H9 (cell line): ENCODE measurements at regions not wholly inside any gene's neighbourhood (a gene's known extent, or its start where the extent isn't known, plus 50 kb on each side); places are given as distances from the start of the nearest gene placed in this dataset.

Experiments
- DNase-seq: peaks from one replicate; pipeline ENCODE4 v3.0.0-alpha.2; 2017
- H2AFZ ChIP-seq: one replicate; pipeline ENCODE4 v1.6.1; 2013; ENCODE audit warnings: mild to moderate bottlenecking, low read length, control low read depth, moderate library complexity
- H2AK5ac ChIP-seq: 2 replicates; pipeline ENCODE4 v1.6.1; 2013; ENCODE audit warnings: low read length, control low read depth, mixed read lengths; ENCODE audit not compliant: insufficient read length
- H2BK120ac ChIP-seq: one replicate; pipeline ENCODE4 v1.6.1; 2013; ENCODE audit warnings: low read depth, mild to moderate bottlenecking, low read length, control low read depth, inconsistent platforms; ENCODE audit not compliant: poor library complexity, severe bottlenecking
- H2BK12ac ChIP-seq: 2 replicates; pipeline ENCODE4 v1.6.1; 2013; ENCODE audit warnings: low read length, control low read depth, mixed read lengths, low read depth; ENCODE audit not compliant: insufficient read length
- H2BK15ac ChIP-seq: 2 replicates; pipeline ENCODE4 v1.6.1; 2013; ENCODE audit warnings: low read depth, low read length, control low read depth
- H2BK20ac ChIP-seq: one replicate; pipeline ENCODE4 v1.6.1; 2013; ENCODE audit warnings: low read depth, mild to moderate bottlenecking, low read length, control low read depth, inconsistent platforms; ENCODE audit not compliant: poor library complexity, severe bottlenecking
- H2BK5ac ChIP-seq: 2 replicates; pipeline ENCODE4 v1.6.1; 2013; ENCODE audit warnings: low read length, control low read depth, mixed read lengths; ENCODE audit not compliant: insufficient read length
- H3K14ac ChIP-seq: 2 replicates; pipeline ENCODE4 v1.6.1; 2013; ENCODE audit warnings: low read length, control low read depth; ENCODE audit not compliant: insufficient read depth
- H3K18ac ChIP-seq: 2 replicates; pipeline ENCODE4 v1.6.1; 2013; ENCODE audit warnings: low read depth, mild to moderate bottlenecking, mixed read lengths, low read length, control low read depth; ENCODE audit not compliant: insufficient read length
- H3K23ac ChIP-seq: 2 replicates; pipeline ENCODE4 v1.6.1; 2013; ENCODE audit warnings: low read length, control low read depth, mixed read lengths, low read depth; ENCODE audit not compliant: insufficient read length
- H3K23me2 ChIP-seq: 2 replicates; pipeline ENCODE4 v1.6.1; 2013; ENCODE audit warnings: low read depth, mild to moderate bottlenecking, mixed read lengths, low read length, control low read depth; ENCODE audit not compliant: insufficient read length, poor library complexity, severe bottlenecking
- H3K27ac ChIP-seq: 2 replicates; pipeline ENCODE4 v1.5.1; 2013; ENCODE audit warnings: low read length, control low read depth, mixed read lengths, low read depth; ENCODE audit not compliant: insufficient read length
- H3K27me3 ChIP-seq: 2 replicates; pipeline ENCODE4 v1.6.1; 2013; ENCODE audit warnings: low read length, control low read depth, inconsistent platforms; ENCODE audit not compliant: insufficient read depth
- H3K4ac ChIP-seq: 2 replicates; pipeline ENCODE4 v1.6.1; 2013; ENCODE audit warnings: low read depth, mild to moderate bottlenecking, control low read depth, inconsistent platforms, low read length, moderate library complexity
- H3K4me1 ChIP-seq: 2 replicates; pipeline ENCODE4 v1.6.1; 2013; ENCODE audit warnings: low read length, control low read depth, inconsistent platforms; ENCODE audit not compliant: insufficient read depth
- H3K4me2 ChIP-seq: 2 replicates; pipeline ENCODE4 v1.6.1; 2013; ENCODE audit warnings: low read length, control low read depth, mixed read lengths; ENCODE audit not compliant: insufficient read length, insufficient read depth
- H3K56ac ChIP-seq: 2 replicates; pipeline ENCODE4 v1.6.1; 2013; ENCODE audit warnings: low read depth, mild to moderate bottlenecking, mixed read lengths, low read length, control low read depth; ENCODE audit not compliant: insufficient read length
- H3K79me1 ChIP-seq: 2 replicates; pipeline ENCODE4 v1.6.1; 2013; ENCODE audit warnings: low read depth, mild to moderate bottlenecking, moderate library complexity, low read length, control low read depth, inconsistent platforms; ENCODE audit not compliant: insufficient read depth, poor library complexity, severe bottlenecking
- H3K79me2 ChIP-seq: 2 replicates; pipeline ENCODE4 v1.6.1; 2013; ENCODE audit warnings: low read length, control low read depth, inconsistent platforms; ENCODE audit not compliant: insufficient read depth
- H3K9ac ChIP-seq: 2 replicates; pipeline ENCODE4 v1.6.1; 2013; ENCODE audit warnings: low read length, control low read depth, mixed read lengths; ENCODE audit not compliant: insufficient read length; ENCODE audit errors: extremely low read depth
- H3K9me3 ChIP-seq: one replicate; pipeline ENCODE4 v1.6.1; 2013; ENCODE audit warnings: low read depth, low read length, inconsistent platforms; ENCODE audit not compliant: control insufficient read depth
- H3T11ph ChIP-seq: one replicate; pipeline ENCODE4 v1.6.1; 2013; ENCODE audit warnings: mild to moderate bottlenecking, low read length, control low read depth, inconsistent platforms
- H4K20me1 ChIP-seq: one replicate; pipeline ENCODE4 v1.6.1; 2013; ENCODE audit not compliant: control insufficient read depth, insufficient read length, insufficient read depth
- H4K5ac ChIP-seq: 2 replicates; pipeline ENCODE4 v1.6.1; 2013; ENCODE audit warnings: low read depth, mild to moderate bottlenecking, mixed read lengths, low read length, control low read depth; ENCODE audit not compliant: insufficient read length
- H4K8ac ChIP-seq: replicated peaks from 2 replicates; pipeline ENCODE4 v1.6.1; 2013; ENCODE audit warnings: low read length, control low read depth, mixed read lengths, low read depth; ENCODE audit not compliant: insufficient read length
- H4K91ac ChIP-seq: 2 replicates; pipeline ENCODE4 v1.6.1; 2013; ENCODE audit warnings: low read depth, mild to moderate bottlenecking, moderate library complexity, mixed read lengths, low read length, control low read depth; ENCODE audit not compliant: insufficient read length
- H3K27ac Mint-ChIP-seq, 3 experiments: 2 replicates in 2 of 3; 3 replicates in 1 of 3; pipeline ENCODE4 v1.8.0; 2020 to 2021; ENCODE audit warnings: mixed read lengths in 3 of 3, mild to moderate bottlenecking in 1 of 3, moderate library complexity in 1 of 3
- H3K27me3 Mint-ChIP-seq: 2 replicates; pipeline ENCODE4 v1.8.0; 2021; ENCODE audit warnings: low read depth, mild to moderate bottlenecking, moderate library complexity, mixed read lengths
- H3K36me3 Mint-ChIP-seq, 3 experiments: 2 replicates in 2 of 3; 3 replicates in 1 of 3; pipeline ENCODE4 v1.8.0; 2020 to 2021; ENCODE audit warnings: low read depth in 3 of 3, mixed read lengths in 3 of 3; ENCODE audit not compliant: insufficient read depth in 1 of 3
- H3K4me1 Mint-ChIP-seq, 2 experiments: 2 replicates each; pipeline ENCODE4 v1.8.0; 2020; ENCODE audit warnings: mixed read lengths in 2 of 2
- H3K4me3 Mint-ChIP-seq, 2 experiments: 2 replicates in 1 of 2; 3 replicates in 1 of 2; pipeline ENCODE4 v1.8.0; 2020 to 2021; ENCODE audit warnings: mild to moderate bottlenecking in 2 of 2, mixed read lengths in 2 of 2, moderate library complexity in 1 of 2
- H3K9me3 Mint-ChIP-seq, 2 experiments: 2 replicates in 1 of 2; 3 replicates in 1 of 2; pipeline ENCODE4 v1.8.0; 2020; ENCODE audit warnings: mild to moderate bottlenecking in 2 of 2, mixed read lengths in 2 of 2, moderate library complexity in 1 of 2
- WGBS: extraction: QIAGEN DNeasy Blood & Tissue Kit; methylation state at CpG from one replicate; pipeline ENCODE4 v1.1.7; 2013; ENCODE audit warnings: missing lambda C conversion rate, low lambda C conversion rate, mixed read lengths; ENCODE audit not compliant: insufficient read length; ENCODE audit errors: extremely low coverage; 5-methylcytosine and 5-hydroxymethylcytosine counted together
- TF ChIP-seq, protein P1 (sequence below): fragments of 200-600 bp; sonication (generic); conservative IDR thresholded peaks from 3 replicates; pipeline ENCODE4 v1.8.0; 2021; ENCODE audit warnings: antibody characterized with exemption, mild to moderate bottlenecking

DNA sequence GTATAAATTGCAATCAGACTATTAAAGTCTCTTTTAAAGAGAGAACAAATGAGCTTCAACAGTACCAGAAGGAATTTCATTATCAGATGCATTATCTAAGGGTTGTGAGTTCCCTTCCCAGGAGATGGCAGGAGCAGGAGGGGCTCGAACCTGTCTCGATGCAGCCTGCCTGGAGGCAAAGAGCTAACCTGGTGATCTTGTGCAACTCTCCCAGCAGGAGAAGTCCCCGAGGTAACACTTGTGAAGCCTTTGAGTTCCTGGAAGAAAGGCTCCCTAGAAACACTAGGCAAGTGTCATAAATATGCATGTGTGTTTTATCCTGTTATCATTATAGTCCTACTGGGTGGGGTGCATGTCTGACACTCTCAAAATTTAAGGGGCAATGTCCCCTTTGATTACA is 232.2 kb upstream of the ARID1B start:
- Histone ChIP-seq H3K23me2 (no peaks in the 10 kb centered on the region), H3K79me1 (no peaks in the 10 kb centered on the region), H4K8ac (no peak overlapping the region), H3T11ph (no peak overlapping the region), H3K18ac (no peak overlapping the region), H3K9me3 (no peaks in the 10 kb centered on the region), H3K56ac (no peak overlapping the region), H2AFZ (no peak overlapping the region), H3K27ac (no peak overlapping the region), H3K79me2 (no peaks in the 10 kb centered on the region), H4K5ac (no peak overlapping the region), H3K23ac (no peak overlapping the region), H3K14ac (no peak overlapping the region), H3K9ac (no peak overlapping the region), H3K4me2 (no peak overlapping the region), H2BK5ac (no peak overlapping the region), H2BK15ac (no peak overlapping the region), H2BK120ac (no peak overlapping the region), H4K91ac (no peak overlapping the region), H3K27me3 (no peaks in the 10 kb centered on the region), H2BK12ac (no peak overlapping the region), H4K20me1 (no peaks in the 10 kb centered on the region), H3K4ac (no peak overlapping the region), H2AK5ac (no peak overlapping the region), H2BK20ac (no peak overlapping the region), H3K4me1 (no peaks in the 10 kb centered on the region)
- WGBS: no CpG with 5 or more reads among the region's 3 CpGs
- DNase-seq: no peak
- Mint-ChIP-seq H3K9me3 (no peaks in the 10 kb centered on the region), H3K27me3 (no peaks in the 10 kb centered on the region), H3K36me3 (no peaks in the 10 kb centered on the region), H3K27ac (no peak overlapping the region), H3K4me3 (no peak overlapping the region), H3K4me1 (no peaks in the 10 kb centered on the region)
- TF ChIP-seq, protein P1, sequence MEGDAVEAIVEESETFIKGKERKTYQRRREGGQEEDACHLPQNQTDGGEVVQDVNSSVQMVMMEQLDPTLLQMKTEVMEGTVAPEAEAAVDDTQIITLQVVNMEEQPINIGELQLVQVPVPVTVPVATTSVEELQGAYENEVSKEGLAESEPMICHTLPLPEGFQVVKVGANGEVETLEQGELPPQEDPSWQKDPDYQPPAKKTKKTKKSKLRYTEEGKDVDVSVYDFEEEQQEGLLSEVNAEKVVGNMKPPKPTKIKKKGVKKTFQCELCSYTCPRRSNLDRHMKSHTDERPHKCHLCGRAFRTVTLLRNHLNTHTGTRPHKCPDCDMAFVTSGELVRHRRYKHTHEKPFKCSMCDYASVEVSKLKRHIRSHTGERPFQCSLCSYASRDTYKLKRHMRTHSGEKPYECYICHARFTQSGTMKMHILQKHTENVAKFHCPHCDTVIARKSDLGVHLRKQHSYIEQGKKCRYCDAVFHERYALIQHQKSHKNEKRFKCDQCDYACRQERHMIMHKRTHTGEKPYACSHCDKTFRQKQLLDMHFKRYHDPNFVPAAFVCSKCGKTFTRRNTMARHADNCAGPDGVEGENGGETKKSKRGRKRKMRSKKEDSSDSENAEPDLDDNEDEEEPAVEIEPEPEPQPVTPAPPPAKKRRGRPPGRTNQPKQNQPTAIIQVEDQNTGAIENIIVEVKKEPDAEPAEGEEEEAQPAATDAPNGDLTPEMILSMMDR: no peak
